CD4-positive, alpha-beta T cell (primary cell): ENCODE measurements at regions not wholly inside any gene's neighbourhood (a gene's known extent, or its start where the extent isn't known, plus 50 kb on each side); places are given as distances from the start of the nearest gene placed in this dataset.
"Not testable (repeated sequence)": the region's sequence is repeated elsewhere in the genome, so short reads cannot be mapped to it uniquely, and the experiment has no call there.

Experiments
- ATAC-seq: fragments of 200-7000 bp; cut with Tn5 transposase; one replicate; pipeline ENCODE4 v1.10.0; 2022; ENCODE audit warnings: mild to moderate bottlenecking; ENCODE audit not compliant: poor library complexity
- CTCF ChIA-PET: fragments of 350-600 bp; sonication (Branson Sonifier 250); formaldehyde crosslinking; loops from one replicate; lab custom pipeline; 2021; ENCODE audit warnings: antibody characterized with exemption, inconsistent platforms; lab: Charles Lee
- POLR2A ChIA-PET: fragments of 350-600 bp; sonication (Branson Sonifier 250); formaldehyde crosslinking; loops from one replicate; lab custom pipeline; 2021; ENCODE audit warnings: antibody characterized with exemption, inconsistent platforms; lab: Charles Lee
- DNase-seq, 14 experiments: peaks; one replicate each; pipeline ENCODE4 v3.0.0-alpha.2; 2013 to 2020; ENCODE audit warnings: mixed read lengths in 2 of 14
- H3K27ac ChIP-seq, 2 donors: one replicate each; pipeline versions ENCODE4 v1.5.1 to v1.7.0; 2013; ENCODE audit warnings: low read length in 2 of 2, low read depth in 1 of 2, mild to moderate bottlenecking in 1 of 2
- H3K27me3 ChIP-seq, 2 experiments: 1 replicate in 1 of 2; 2 replicates in 1 of 2; pipeline versions ENCODE4 v1.6.1 to v1.7.0; 2013; ENCODE audit warnings: low read length in 2 of 2, control low read depth in 1 of 2, mild to moderate bottlenecking in 1 of 2, moderate library complexity in 1 of 2; ENCODE audit not compliant: insufficient read depth in 2 of 2, control insufficient read depth in 1 of 2
- H3K36me3 ChIP-seq: one replicate; pipeline ENCODE4 v1.6.1; 2013; ENCODE audit warnings: low read length, control low read depth; ENCODE audit not compliant: insufficient read depth
- H3K4me1 ChIP-seq: one replicate; pipeline ENCODE4 v1.6.1; 2013; ENCODE audit warnings: low read length, control low read depth; ENCODE audit not compliant: insufficient read depth
- H3K4me3 ChIP-seq: one replicate; pipeline ENCODE4 v1.5.1; 2013; ENCODE audit warnings: mild to moderate bottlenecking, low read length, moderate library complexity
- H3K9me3 ChIP-seq, 2 experiments: 1 replicate in 1 of 2; 2 replicates in 1 of 2; pipeline versions ENCODE4 v1.6.1 to v1.7.0; 2013; ENCODE audit warnings: low read length in 2 of 2, mild to moderate bottlenecking in 2 of 2, control low read depth in 1 of 2, moderate library complexity in 1 of 2; ENCODE audit not compliant: control insufficient read depth in 1 of 2, insufficient read depth in 1 of 2
- H3K27ac Mint-ChIP-seq: one replicate; pipeline ENCODE4 v1.8.0; 2020; ENCODE audit warnings: mixed read lengths
- H3K27me3 Mint-ChIP-seq: one replicate; pipeline ENCODE4 v1.8.0; 2021; ENCODE audit warnings: mixed read lengths
- H3K36me3 Mint-ChIP-seq: one replicate; pipeline ENCODE4 v1.8.0; 2021; ENCODE audit warnings: low read depth, mixed read lengths
- H3K4me1 Mint-ChIP-seq: one replicate; pipeline ENCODE4 v1.8.0; 2021; ENCODE audit warnings: low read depth, mixed read lengths
- H3K4me3 Mint-ChIP-seq: one replicate; pipeline ENCODE4 v1.8.0; 2020; ENCODE audit warnings: mild to moderate bottlenecking, mixed read lengths
- H3K9me3 Mint-ChIP-seq: one replicate; pipeline ENCODE4 v1.8.0; 2020; ENCODE audit warnings: mixed read lengths
- CTCF ChIP-seq: fragments of 200-600 bp; IDR thresholded peaks from one replicate; pipeline ENCODE4 v1.8.0; 2022; ENCODE audit warnings: antibody characterized with exemption, mild to moderate bottlenecking
- intact Hi-C, 2 experiments: fragments of 100-400 bp; cut with DNase I in 1 of 2; cut with micrococcal nuclease in 1 of 2; formaldehyde crosslinking; loops; one replicate each; pipeline versions ENCODE4 v1.15.1 to v1.9.0; 2023 to 2025; cut with DNase I, micrococcal nuclease

DNA sequence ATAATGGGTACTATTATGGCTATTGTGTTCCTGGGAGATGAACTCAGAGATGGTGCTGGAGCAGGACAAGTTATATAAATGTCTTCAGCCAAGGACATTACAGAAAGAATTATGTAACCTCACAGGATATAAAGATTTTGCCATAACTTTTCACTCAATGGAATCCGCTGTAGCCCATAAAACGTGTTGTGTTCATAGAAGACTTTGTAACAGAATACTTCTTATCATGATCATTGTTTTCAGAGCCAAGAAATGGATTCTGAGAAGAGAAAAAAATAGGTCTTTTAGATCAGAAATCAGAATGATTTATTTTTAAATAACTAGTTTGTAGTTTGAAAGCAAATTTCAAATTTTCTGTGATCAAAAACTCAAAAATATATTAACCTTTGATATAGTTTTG is 441.0 kb upstream of the TENM3 start:
- Histone ChIP-seq H3K9me3 (peaks cover 0 to under 1% of the 10 kb centered on the region in 2 experiments), H3K27ac (no peak overlapping the region), H3K27me3 (no peaks in the 10 kb centered on the region), H3K36me3 (no peaks in the 10 kb centered on the region), H3K4me3 (no peak overlapping the region), H3K4me1 (no peaks in the 10 kb centered on the region)
- Mint-ChIP-seq H3K36me3 (no peaks in the 10 kb centered on the region), H3K27ac (no peak overlapping the region), H3K9me3 (peaks cover 11% of the 10 kb centered on the region), H3K27me3 (no peaks in the 10 kb centered on the region), H3K4me3 (no peak overlapping the region), H3K4me1 (no peaks in the 10 kb centered on the region)
- ChIA-PET CTCF (no interaction called here), POLR2A (no interaction called here)
- intact Hi-C loops: no loop called here
- no peak for TF ChIP-seq CTCF
- ATAC-seq: no peak
- no peak for DNase-seq

DNA sequence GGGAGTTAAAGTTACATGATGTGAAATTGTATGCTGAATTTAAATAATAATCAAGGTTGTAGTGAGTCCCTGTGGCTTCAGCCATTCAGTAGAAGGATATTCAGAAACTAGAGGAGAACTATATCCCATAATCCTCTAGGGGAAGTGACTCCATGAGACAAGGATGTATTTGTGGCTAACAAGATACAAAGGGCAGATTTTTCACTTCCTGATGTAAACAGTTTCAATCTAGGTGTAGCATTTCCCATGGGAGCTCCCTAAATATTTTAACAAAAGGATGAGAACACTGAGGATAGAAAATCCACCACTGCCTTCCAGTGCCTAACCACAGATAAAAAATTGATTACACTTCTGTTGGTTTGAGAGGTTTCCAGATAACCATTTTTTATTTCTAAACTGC is 435.4 kb upstream of the TENM3 start:
- ATAC-seq (no peak), DNase-seq (no peak)
- Histone ChIP-seq H3K4me3 (no peak overlapping the region), H3K36me3 (no peaks in the 10 kb centered on the region), H3K27me3 (no peaks in the 10 kb centered on the region), H3K4me1 (no peaks in the 10 kb centered on the region), H3K9me3 (peaks cover 0 to 8% of the 10 kb centered on the region in 2 experiments), H3K27ac (no peak overlapping the region)
- Mint-ChIP-seq H3K9me3 (peaks cover 6% of the 10 kb centered on the region), H3K4me1 (no peaks in the 10 kb centered on the region), H3K4me3 (no peak overlapping the region), H3K36me3 (no peaks in the 10 kb centered on the region), H3K27ac (no peak overlapping the region), H3K27me3 (no peaks in the 10 kb centered on the region)
- ChIA-PET CTCF (no interaction called here), POLR2A (no interaction called here)
- TF ChIP-seq CTCF: no peak
- intact Hi-C loops: no loop called here

DNA sequence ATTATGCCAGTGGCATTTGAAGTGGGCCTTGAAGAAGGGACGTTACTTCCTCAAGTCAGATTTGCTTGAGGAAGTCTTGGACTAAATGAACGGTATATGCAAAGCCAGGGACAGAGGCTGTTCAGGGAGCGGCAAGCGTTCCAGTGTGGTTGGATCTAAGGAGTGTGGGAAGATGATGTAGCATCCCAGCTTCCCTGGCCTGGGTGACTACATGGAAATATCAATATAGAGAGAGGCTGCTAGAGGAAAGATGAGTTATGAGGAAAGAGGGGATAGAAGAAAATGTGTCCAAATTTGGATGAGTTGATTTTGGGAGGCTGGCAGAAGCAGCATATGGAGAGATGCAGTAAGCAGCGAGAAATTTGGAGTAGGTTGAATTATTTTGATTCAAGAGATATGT is 432.5 kb upstream of the TENM3 start:
- Mint-ChIP-seq H3K27ac (no peak overlapping the region), H3K36me3 (no peaks in the 10 kb centered on the region), H3K27me3 (no peaks in the 10 kb centered on the region), H3K9me3 (peaks cover 8% of the 10 kb centered on the region), H3K4me1 (no peaks in the 10 kb centered on the region), H3K4me3 (no peak overlapping the region)
- TF ChIP-seq CTCF: no peak
- ATAC-seq (no peak), DNase-seq (no peak)
- Histone ChIP-seq H3K27me3 (no peaks in the 10 kb centered on the region), H3K27ac (no peak overlapping the region), H3K4me1 (no peaks in the 10 kb centered on the region), H3K4me3 (no peak overlapping the region), H3K9me3 (peaks cover 0 to 8% of the 10 kb centered on the region in 2 experiments), H3K36me3 (no peaks in the 10 kb centered on the region)
- ChIA-PET POLR2A (no interaction called here), CTCF (no interaction called here)
- intact Hi-C loops: no loop called here

DNA sequence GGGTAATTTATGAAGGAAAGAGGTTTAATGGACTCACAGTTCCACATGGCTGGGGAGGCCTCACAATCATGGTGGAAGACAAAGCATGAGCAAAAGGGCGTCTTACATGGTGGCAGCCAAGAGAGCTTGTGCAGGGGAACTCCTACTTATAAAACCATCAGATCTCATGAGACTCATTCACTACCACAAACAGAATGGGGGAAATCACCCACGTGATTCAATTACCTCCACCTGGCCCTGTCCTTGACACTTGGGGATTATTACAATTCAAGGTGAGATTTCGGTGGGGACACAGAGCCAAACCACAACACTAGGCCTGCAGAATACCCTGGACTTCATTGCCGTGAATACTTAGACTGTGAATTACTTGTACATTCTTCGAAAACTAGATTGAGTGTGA is 431.7 kb upstream of the TENM3 start:
- ATAC-seq, H3K27ac Mint-ChIP-seq, POLR2A ChIA-PET: not testable (repeated sequence)

More for the DNA sequence above, 431.7 kb upstream of the TENM3 start:
- H3K4me3 Mint-ChIP-seq, H3K4me1 ChIP-seq, H3K36me3 Mint-ChIP-seq, DNase-seq, H3K27me3 ChIP-seq, H3K36me3 ChIP-seq, H3K9me3 Mint-ChIP-seq, H3K27me3 Mint-ChIP-seq, H3K27ac ChIP-seq, CTCF ChIA-PET, H3K4me1 Mint-ChIP-seq, intact Hi-C loops, H3K4me3 ChIP-seq, H3K9me3 ChIP-seq: not testable (repeated sequence)
